K562 (cell line): ENCODE measurements at regions not wholly inside any gene's neighbourhood (a gene's known extent, or its start where the extent isn't known, plus 50 kb on each side); places are given as distances from the start of the nearest gene placed in this dataset.

Source experiments
- CHD2 ChIP-seq: IDR thresholded peaks from 2 replicates; pipeline ENCODE4 v1.6.1; 2011; ENCODE audit warnings: low read depth, low read length
- CSDE1 ChIP-seq, 2 experiments: fragments of 450-650 bp; IDR thresholded peaks; 2 replicates each; pipeline ENCODE4 v1.6.1; 2016; ENCODE audit warnings: mild to moderate bottlenecking in 1 of 2
- EZH2 ChIP-seq: IDR thresholded peaks from 2 replicates; pipeline ENCODE4 v1.6.1; 2012; ENCODE audit warnings: low read depth, mild to moderate bottlenecking, inconsistent platforms, low read length, borderline replicate concordance
- HDAC1 ChIP-seq, 2 experiments: fragments of 450-650 bp; IDR thresholded peaks; 2 replicates each; pipeline ENCODE4 v1.6.1; 2016 to 2017; ENCODE audit warnings: inconsistent platforms in 1 of 2, mild to moderate bottlenecking in 1 of 2, moderate library complexity in 1 of 2
- MEF2A ChIP-seq: IDR thresholded peaks from 2 replicates; pipeline ENCODE4 v1.6.1; 2011; ENCODE audit warnings: low read depth, mild to moderate bottlenecking, low read length, moderate library complexity; ENCODE audit not compliant: control insufficient read depth
- USF1 ChIP-seq: sonication (generic); formaldehyde crosslinking; IDR thresholded peaks from 2 replicates; pipeline ENCODE4 v1.9.0; 2022; ENCODE audit warnings: mild to moderate bottlenecking, missing genetic modification reagents
- TF ChIP-seq, protein P1 (sequence below), 3 experiments: IDR thresholded peaks in 2 of 3; conservative IDR thresholded peaks in 1 of 3; 2 replicates each; pipeline ENCODE4 v1.5.1; 2011 to 2012; ENCODE audit warnings: low read length in 3 of 3, mild to moderate bottlenecking in 3 of 3, control low read depth in 2 of 3, improper control_type of control experiment in 1 of 3, inconsistent platforms in 1 of 3, low read depth in 1 of 3, mixed read lengths in 1 of 3, moderate library complexity in 1 of 3; ENCODE audit not compliant: insufficient read depth in 2 of 3

DNA sequence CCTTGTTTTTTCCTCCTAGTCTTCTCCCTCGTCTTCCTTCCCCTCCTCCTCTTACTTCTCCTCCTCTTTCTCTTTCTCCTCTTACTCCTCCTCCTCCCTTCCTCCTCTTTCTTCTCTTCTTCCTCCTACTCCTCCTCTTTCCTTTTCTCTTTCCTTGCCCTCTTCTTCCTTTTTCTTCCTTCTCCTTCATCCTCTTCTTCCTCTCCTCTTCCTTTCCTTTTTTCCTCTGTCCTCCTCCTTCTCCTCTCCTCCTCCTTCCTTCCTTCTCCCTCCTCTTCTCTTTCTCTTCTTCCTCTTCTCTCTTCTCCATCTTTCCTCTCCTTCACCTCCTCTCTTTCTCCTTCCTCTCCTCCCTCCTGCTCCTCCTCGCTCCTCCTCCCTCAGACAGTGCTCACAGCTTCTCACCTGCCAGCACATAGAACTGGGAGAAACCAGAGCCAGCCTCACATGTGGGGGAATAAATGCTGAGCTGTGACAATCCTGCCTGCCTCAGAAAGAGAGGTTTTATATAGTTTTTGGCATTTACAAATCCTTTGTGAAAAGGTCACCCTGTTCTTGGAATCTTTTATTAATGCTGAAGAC lies 84.3 kb upstream of the NLRP1 start:
- no peak for TF ChIP-seq EZH2
- TF ChIP-seq, protein P1, sequence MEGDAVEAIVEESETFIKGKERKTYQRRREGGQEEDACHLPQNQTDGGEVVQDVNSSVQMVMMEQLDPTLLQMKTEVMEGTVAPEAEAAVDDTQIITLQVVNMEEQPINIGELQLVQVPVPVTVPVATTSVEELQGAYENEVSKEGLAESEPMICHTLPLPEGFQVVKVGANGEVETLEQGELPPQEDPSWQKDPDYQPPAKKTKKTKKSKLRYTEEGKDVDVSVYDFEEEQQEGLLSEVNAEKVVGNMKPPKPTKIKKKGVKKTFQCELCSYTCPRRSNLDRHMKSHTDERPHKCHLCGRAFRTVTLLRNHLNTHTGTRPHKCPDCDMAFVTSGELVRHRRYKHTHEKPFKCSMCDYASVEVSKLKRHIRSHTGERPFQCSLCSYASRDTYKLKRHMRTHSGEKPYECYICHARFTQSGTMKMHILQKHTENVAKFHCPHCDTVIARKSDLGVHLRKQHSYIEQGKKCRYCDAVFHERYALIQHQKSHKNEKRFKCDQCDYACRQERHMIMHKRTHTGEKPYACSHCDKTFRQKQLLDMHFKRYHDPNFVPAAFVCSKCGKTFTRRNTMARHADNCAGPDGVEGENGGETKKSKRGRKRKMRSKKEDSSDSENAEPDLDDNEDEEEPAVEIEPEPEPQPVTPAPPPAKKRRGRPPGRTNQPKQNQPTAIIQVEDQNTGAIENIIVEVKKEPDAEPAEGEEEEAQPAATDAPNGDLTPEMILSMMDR (IDR thresholded peaks at IDR 0.05 in 2 of 3, conservative IDR thresholded peaks at IDR 0.05 in 1 of 3; ENCODE audit: insufficient read depth in 2 of 3, low read depth in 1 of 3, low read length in 3 of 3) = no peak
- no peak for TF ChIP-seq USF1 (CRISPR knock-in tag)
- no peak for TF ChIP-seq CHD2
- TF ChIP-seq MEF2A = no peak
- TF ChIP-seq CSDE1 (IDR thresholded peaks at IDR 0.05) = no peak
- TF ChIP-seq HDAC1 (IDR thresholded peaks at IDR 0.05) = no peak
